Body of pancreas (tissue), 4 donors: ENCODE measurements at regions not wholly inside any gene's neighbourhood (a gene's known extent, or its start where the extent isn't known, plus 50 kb on each side); places are given as distances from the start of the nearest gene placed in this dataset.

Experiments
- CTCF ChIP-seq, 7 experiments: fragments of 450-650 bp in 4 of 7; fragments of 200-600 bp in 3 of 7; sonication (generic) in 3 of 7; IDR thresholded peaks; one replicate each; pipeline ENCODE4 v1.5.1; 2016 to 2019; ENCODE audit warnings: antibody characterized with exemption in 7 of 7
- POLR2A ChIP-seq, 3 donors: fragments of 450-650 bp; IDR thresholded peaks; one replicate each; pipeline ENCODE4 v1.6.1; 2016; ENCODE audit warnings: antibody characterized with exemption in 3 of 3, mild to moderate bottlenecking in 2 of 3

- TF ChIP-seq CTCF (IDR thresholded peaks at IDR 0.05), result no peak
- TF ChIP-seq POLR2A (IDR thresholded peaks at IDR 0.05), result no peak
These were observed 1083.5 kb downstream of the PCDH7 start for GRCh38 chr4:31803526-31804195.
